ENCODE measurements at regions not wholly inside any gene's neighbourhood (a gene's known extent, or its start where the extent isn't known, plus 50 kb on each side); places are given as distances from the start of the nearest gene placed in this dataset.

DNA sequence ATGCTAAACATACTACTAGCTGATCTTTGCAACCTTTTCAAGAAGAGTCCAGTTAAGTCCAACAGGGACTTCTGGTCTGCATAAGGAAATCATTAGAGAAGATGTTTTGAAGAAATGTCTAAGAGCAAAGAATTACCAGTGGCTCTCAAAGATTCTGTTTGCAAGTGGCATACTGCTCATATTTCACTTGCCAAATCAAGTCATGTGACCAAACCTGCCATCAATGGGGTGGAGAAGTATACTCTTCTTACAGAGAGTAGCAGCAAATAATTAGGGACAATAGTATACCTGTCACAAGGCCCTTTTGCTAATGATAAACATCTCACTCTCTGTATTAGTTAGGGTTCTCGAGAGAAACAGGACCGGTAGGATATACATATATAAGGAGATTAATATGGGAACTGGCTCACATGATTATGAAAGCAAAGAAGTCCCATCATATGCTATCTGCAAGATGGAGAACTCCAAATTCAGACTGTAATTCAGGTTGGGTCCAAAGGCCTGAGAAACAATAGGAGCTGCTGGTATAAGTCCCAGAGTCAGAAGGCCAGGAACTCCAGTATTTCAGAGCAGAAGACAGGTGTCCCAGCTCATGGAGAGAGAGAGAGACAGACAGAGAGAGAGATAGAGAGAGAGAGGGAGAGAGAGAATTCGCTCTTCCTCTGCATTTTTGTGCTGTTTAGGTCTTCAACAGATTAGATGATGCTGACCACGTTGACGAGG, 111.5 kb downstream of the LCA5 start:
- Histone ChIP-seq H3K4me1 (replicated peaks) (no peaks in the 10 kb centered on the region), H3K9me3 (no peaks in the 10 kb centered on the region), H3K27ac (no peak overlapping the region), H3K4me3 (no peak overlapping the region), H3K27me3 (replicated peaks; ENCODE audit: insufficient read depth) (no peaks in the 10 kb centered on the region), H3K36me3 (no peaks in the 10 kb centered on the region)
- DNase-seq (ENCODE audit: low spot score) = no peak
- 83% methylated on average over 5 of the region's 5 CpGs for WGBS
- intact Hi-C loops (cut with DNase I) = no loop called here
- TF ChIP-seq POLR2AphosphoS5 (IDR thresholded peaks at IDR 0.05) (no peak), POLR2A (IDR thresholded peaks at IDR 0.05) (no peak)
- TF ChIP-seq, protein P1, sequence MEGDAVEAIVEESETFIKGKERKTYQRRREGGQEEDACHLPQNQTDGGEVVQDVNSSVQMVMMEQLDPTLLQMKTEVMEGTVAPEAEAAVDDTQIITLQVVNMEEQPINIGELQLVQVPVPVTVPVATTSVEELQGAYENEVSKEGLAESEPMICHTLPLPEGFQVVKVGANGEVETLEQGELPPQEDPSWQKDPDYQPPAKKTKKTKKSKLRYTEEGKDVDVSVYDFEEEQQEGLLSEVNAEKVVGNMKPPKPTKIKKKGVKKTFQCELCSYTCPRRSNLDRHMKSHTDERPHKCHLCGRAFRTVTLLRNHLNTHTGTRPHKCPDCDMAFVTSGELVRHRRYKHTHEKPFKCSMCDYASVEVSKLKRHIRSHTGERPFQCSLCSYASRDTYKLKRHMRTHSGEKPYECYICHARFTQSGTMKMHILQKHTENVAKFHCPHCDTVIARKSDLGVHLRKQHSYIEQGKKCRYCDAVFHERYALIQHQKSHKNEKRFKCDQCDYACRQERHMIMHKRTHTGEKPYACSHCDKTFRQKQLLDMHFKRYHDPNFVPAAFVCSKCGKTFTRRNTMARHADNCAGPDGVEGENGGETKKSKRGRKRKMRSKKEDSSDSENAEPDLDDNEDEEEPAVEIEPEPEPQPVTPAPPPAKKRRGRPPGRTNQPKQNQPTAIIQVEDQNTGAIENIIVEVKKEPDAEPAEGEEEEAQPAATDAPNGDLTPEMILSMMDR (IDR thresholded peaks at IDR 0.05) = no peak

DNA sequence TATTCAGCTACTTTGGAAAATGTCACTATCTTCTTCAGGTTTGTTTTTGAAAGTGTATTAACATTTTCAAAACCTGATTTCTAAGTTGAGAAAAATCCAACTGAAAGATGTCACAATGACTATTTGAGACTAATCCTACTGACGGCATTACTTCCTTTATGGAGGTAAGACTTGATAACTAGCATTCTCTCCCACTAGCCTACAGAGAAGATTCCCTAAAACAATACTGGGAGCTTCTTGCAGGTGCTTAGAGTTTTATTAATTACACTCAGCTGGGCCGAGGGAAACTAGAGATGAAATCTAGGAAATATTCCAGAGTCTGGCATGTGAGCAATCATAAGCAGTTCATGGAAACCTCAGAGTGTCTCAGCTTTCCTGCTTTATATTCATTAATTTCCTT, 114.0 kb downstream of the LCA5 start:
- H3K9me3 ChIP-seq = no peaks in the 10 kb centered on the region
- no peaks in the 10 kb centered on the region for H3K4me1 ChIP-seq (replicated peaks)
- 64% methylated on average over 2 of the region's 2 CpGs for WGBS
- DNase-seq (ENCODE audit: low spot score) = no peak
- no peaks in the 10 kb centered on the region for H3K27me3 ChIP-seq (replicated peaks; ENCODE audit: insufficient read depth)
- no peak overlapping the region for H3K27ac ChIP-seq
- H3K4me3 ChIP-seq = no peak overlapping the region
- TF ChIP-seq, protein P1 (IDR thresholded peaks at IDR 0.05) = no peak
- TF ChIP-seq POLR2A (IDR thresholded peaks at IDR 0.05) (no peak), POLR2AphosphoS5 (IDR thresholded peaks at IDR 0.05) (no peak)
- intact Hi-C loops (cut with DNase I) = no loop called here
- no peaks in the 10 kb centered on the region for H3K36me3 ChIP-seq

DNA sequence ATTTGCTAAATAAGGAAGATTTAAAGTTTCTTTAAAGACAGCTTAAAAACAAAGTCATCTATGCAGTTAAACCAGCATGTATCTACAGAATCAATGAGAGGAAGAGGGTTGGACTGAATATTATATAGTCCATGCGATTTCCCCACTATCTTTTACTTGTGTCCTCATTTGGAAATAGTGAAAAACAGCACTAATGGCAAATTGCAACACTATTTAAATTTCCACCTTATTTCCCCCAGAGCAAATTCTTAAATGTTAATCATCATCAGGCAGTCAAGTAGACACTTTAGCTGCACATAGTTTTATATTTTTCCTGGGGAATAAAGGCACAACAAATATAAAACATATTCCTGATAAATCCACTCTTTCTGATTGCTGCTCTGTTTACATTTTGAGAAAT, 114.6 kb downstream of the LCA5 start:
- intact Hi-C loops (cut with DNase I) = no loop called here
- Histone ChIP-seq H3K4me1 (replicated peaks) (no peaks in the 10 kb centered on the region), H3K27ac (no peak overlapping the region), H3K4me3 (no peak overlapping the region), H3K27me3 (replicated peaks; ENCODE audit: insufficient read depth) (no peaks in the 10 kb centered on the region), H3K9me3 (no peaks in the 10 kb centered on the region), H3K36me3 (no peaks in the 10 kb centered on the region)
- DNase-seq (ENCODE audit: low spot score) = no peak
- 90% methylated on average over 1 of the region's 1 CpG for WGBS
- TF ChIP-seq POLR2A (IDR thresholded peaks at IDR 0.05) (no peak), POLR2AphosphoS5 (IDR thresholded peaks at IDR 0.05) (no peak)
- TF ChIP-seq, protein P1 (IDR thresholded peaks at IDR 0.05) = no peak

DNA sequence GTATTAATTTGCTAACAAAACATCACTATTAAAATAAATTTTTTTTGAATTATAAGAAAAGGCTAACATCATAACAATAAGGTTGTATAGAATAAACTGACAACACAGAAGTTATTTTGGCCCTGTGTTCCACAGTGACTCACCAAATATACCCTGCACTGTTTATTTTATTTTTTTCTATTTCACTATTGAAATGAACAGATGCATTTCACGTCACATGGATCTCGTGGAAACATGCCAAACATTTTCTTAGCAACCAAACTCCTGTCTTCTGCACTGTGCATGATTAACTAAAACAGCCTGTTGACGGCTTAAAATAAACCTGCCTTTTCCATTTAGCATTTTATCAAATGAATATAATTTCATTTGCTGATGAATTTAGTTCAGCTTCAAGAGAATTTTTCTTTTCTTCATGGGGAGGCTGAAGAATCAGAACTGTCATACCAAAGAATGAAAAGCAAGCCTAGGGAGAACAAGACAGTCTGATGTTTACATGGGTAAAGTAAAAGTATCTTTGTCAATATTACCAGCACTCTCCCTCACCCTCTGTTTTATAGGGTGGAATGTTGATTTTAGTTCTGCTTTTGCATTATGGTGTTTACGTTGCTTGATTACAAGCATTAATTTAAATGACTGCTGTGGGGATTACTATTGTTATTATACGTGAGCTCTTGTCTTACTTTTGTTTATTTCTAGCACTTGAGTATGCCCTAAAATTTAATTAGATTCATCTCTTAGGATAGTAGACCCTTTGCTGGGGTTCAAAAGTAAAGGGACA, 115.3 kb downstream of the LCA5 start:
- H3K4me1 ChIP-seq (replicated peaks) = no peaks in the 10 kb centered on the region
- 17% methylated on average over 5 of the region's 5 CpGs for WGBS
- no peak overlapping the region for H3K4me3 ChIP-seq
- H3K9me3 ChIP-seq = no peaks in the 10 kb centered on the region
- no peak for DNase-seq (ENCODE audit: low spot score)
- no peak overlapping the region for H3K27ac ChIP-seq
- no peak for TF ChIP-seq POLR2A (IDR thresholded peaks at IDR 0.05)
- TF ChIP-seq POLR2AphosphoS5 (IDR thresholded peaks at IDR 0.05) = peak; percentile 60
- intact Hi-C loops (cut with DNase I) = no loop called here
- no peaks in the 10 kb centered on the region for H3K27me3 ChIP-seq (replicated peaks; ENCODE audit: insufficient read depth)
- no peaks in the 10 kb centered on the region for H3K36me3 ChIP-seq

DNA sequence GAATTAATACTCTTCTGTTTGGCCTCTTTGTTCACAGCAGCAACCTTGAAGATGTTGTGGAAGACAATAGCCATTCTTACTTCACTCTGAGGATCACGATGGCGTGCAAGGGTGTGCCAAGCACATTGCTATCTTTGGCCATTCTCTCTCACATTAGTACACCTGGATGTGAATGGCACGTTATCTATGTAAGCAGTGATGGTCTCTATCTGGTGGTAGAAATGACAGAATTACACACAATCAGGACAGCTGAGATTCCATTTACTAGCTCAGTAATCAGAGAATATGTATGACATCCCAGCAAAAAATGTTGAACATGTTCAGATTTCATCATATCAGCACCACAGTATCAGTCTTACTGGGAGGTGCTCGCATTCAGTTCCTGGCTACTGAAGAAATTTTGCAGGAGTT, 116.2 kb downstream of the LCA5 start:
- no peaks in the 10 kb centered on the region for H3K9me3 ChIP-seq
- no peak for TF ChIP-seq POLR2A (IDR thresholded peaks at IDR 0.05)
- no peak for TF ChIP-seq POLR2AphosphoS5 (IDR thresholded peaks at IDR 0.05)
- TF ChIP-seq, protein P1 (IDR thresholded peaks at IDR 0.05) = no peak
- no peak overlapping the region for H3K27ac ChIP-seq
- H3K4me1 ChIP-seq (replicated peaks) = no peaks in the 10 kb centered on the region
- DNase-seq (ENCODE audit: low spot score) = no peak
- no peaks in the 10 kb centered on the region for H3K27me3 ChIP-seq (replicated peaks; ENCODE audit: insufficient read depth)
- H3K4me3 ChIP-seq = no peak overlapping the region
- no peaks in the 10 kb centered on the region for H3K36me3 ChIP-seq
- intact Hi-C loops (cut with DNase I) = no loop called here
- WGBS = 93% methylated on average over 4 of the region's 4 CpGs
